CD4-positive, CD25-positive, alpha-beta regulatory T cell (primary cell): ENCODE measurements at regions not wholly inside any gene's neighbourhood (a gene's known extent, or its start where the extent isn't known, plus 50 kb on each side); places are given as distances from the start of the nearest gene placed in this dataset.

Experiments
- ATAC-seq, 2 donors: fragments of 150-1000 bp; cut with Tn5 transposase; one replicate each; pipeline ENCODE4 v1.10.0; 2021; ENCODE audit warnings: low read depth in 2 of 2, moderate number of reproducible peaks in 2 of 2, moderate library complexity in 1 of 2
- DNase-seq, 3 donors: peaks; one replicate each; pipeline versions ENCODE4 v3.0.0 to v3.0.0-alpha.2; 2012 to 2022; ENCODE audit warnings: mixed read lengths in 1 of 3
- H3K27ac ChIP-seq: one replicate; pipeline ENCODE4 v1.7.0; 2013; ENCODE audit warnings: mild to moderate bottlenecking, low read length; ENCODE audit not compliant: insufficient read depth, poor library complexity, severe bottlenecking
- H3K27me3 ChIP-seq: one replicate; pipeline ENCODE4 v1.7.0; 2013; ENCODE audit warnings: low read length; ENCODE audit not compliant: control insufficient read depth, insufficient read depth
- H3K36me3 ChIP-seq: one replicate; pipeline ENCODE4 v1.7.0; 2013; ENCODE audit warnings: mild to moderate bottlenecking, low read length, moderate library complexity; ENCODE audit not compliant: control insufficient read depth, insufficient read depth
- H3K4me1 ChIP-seq: 2 replicates; pipeline ENCODE4 v1.7.0; 2013; ENCODE audit warnings: mild to moderate bottlenecking, low read length; ENCODE audit not compliant: insufficient read depth, control insufficient read depth, poor library complexity, severe bottlenecking
- H3K4me3 ChIP-seq: one replicate; pipeline ENCODE4 v1.7.0; 2013; ENCODE audit warnings: low read depth, mild to moderate bottlenecking, low read length, moderate library complexity
- H3K9me3 ChIP-seq, 2 experiments: 1 replicate in 1 of 2; 2 replicates in 1 of 2; pipeline ENCODE4 v1.7.0; 2013; ENCODE audit warnings: low read length in 2 of 2, mild to moderate bottlenecking in 1 of 2, moderate library complexity in 1 of 2; ENCODE audit not compliant: control insufficient read depth in 2 of 2
- H3K27ac Mint-ChIP-seq, 3 donors: one replicate each; pipeline ENCODE4 v1.8.0; 2020 to 2022; ENCODE audit warnings: mild to moderate bottlenecking in 3 of 3, mixed read lengths in 3 of 3, moderate library complexity in 2 of 3
- H3K27me3 Mint-ChIP-seq: one replicate; pipeline ENCODE4 v1.8.0; 2022; ENCODE audit warnings: mild to moderate bottlenecking, mixed read lengths
- H3K36me3 Mint-ChIP-seq: one replicate; pipeline ENCODE4 v1.8.0; 2020; ENCODE audit warnings: mixed read lengths
- H3K4me1 Mint-ChIP-seq, 4 donors: one replicate each; pipeline ENCODE4 v1.8.0; 2020 to 2022; ENCODE audit warnings: mixed read lengths in 4 of 4, mild to moderate bottlenecking in 1 of 4
- H3K4me3 Mint-ChIP-seq, 4 donors: one replicate each; pipeline ENCODE4 v1.8.0; 2020 to 2022; ENCODE audit warnings: mild to moderate bottlenecking in 4 of 4, mixed read lengths in 4 of 4, moderate library complexity in 3 of 4
- H3K9me3 Mint-ChIP-seq, 7 donors: one replicate each; pipeline ENCODE4 v1.8.0; 2020 to 2022; ENCODE audit warnings: mixed read lengths in 7 of 7, mild to moderate bottlenecking in 3 of 7, moderate library complexity in 2 of 7

DNA sequence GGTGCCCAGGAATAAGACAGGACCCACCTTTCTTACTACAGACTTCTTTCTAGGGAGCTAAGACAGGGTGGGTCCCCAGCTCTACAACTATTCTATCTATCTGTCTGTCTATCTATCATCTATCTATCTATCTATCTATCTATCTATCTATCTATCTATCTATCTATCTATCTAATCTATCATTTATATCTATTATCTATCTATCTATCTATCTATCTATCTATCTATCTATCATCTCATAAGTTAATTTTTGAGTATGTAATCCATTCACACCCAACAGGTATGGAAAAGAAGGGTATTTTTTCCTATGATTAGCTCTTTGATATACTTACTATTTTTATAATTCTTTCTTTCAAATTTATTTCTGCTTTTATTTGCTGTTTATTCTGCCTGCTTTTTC, 55.9 kb downstream of the BAMBI start:
- Mint-ChIP-seq H3K27me3 (no peaks in the 10 kb centered on the region), H3K4me3 (no peak overlapping the region), H3K4me1 (peaks cover 0 to 2% (median 0%) of the 10 kb centered on the region in 4 donors), H3K36me3 (no peaks in the 10 kb centered on the region), H3K27ac (no peak overlapping the region), H3K9me3 (peaks cover 0 to 7% (median 2%) of the 10 kb centered on the region in 7 donors)
- no peak overlapping the region for H3K27ac ChIP-seq
- H3K4me3 ChIP-seq = no peak overlapping the region
- H3K27me3 ChIP-seq = peaks cover 2% of the 10 kb centered on the region
- no peak for ATAC-seq
- peaks cover 0 to 3% of the 10 kb centered on the region in 2 experiments for H3K9me3 ChIP-seq
- H3K4me1 ChIP-seq = no peaks in the 10 kb centered on the region
- no peaks in the 10 kb centered on the region for H3K36me3 ChIP-seq
- DNase-seq = no peak

GRCh38 chr10:28733647-28734046, 56.3 kb downstream of the BAMBI start:
- H3K9me3 Mint-ChIP-seq = peaks cover 0 to 7% (median 2%) of the 10 kb centered on the region in 7 donors
- H3K27ac ChIP-seq = no peak overlapping the region
- no peaks in the 10 kb centered on the region for H3K27me3 Mint-ChIP-seq
- no peaks in the 10 kb centered on the region for H3K4me1 ChIP-seq
- H3K9me3 ChIP-seq = peaks cover 0 to 3% of the 10 kb centered on the region in 2 experiments
- peaks cover 0 to 2% (median 0%) of the 10 kb centered on the region in 4 donors for H3K4me1 Mint-ChIP-seq
- H3K36me3 Mint-ChIP-seq = no peaks in the 10 kb centered on the region
- no peaks in the 10 kb centered on the region for H3K36me3 ChIP-seq
- no peak overlapping the region for H3K4me3 ChIP-seq
- H3K27me3 ChIP-seq = peaks cover 2% of the 10 kb centered on the region
- H3K27ac Mint-ChIP-seq = no peak overlapping the region
- ATAC-seq (no peak), DNase-seq (no peak)
- H3K4me3 Mint-ChIP-seq = no peak overlapping the region

GRCh38 chr10:28734938-28735759, 57.8 kb downstream of the BAMBI start:
- ATAC-seq (no peak), DNase-seq (no peak)
- Histone ChIP-seq H3K27ac (no peak overlapping the region), H3K27me3 (peaks cover 2% of the 10 kb centered on the region), H3K36me3 (no peaks in the 10 kb centered on the region), H3K4me1 (no peaks in the 10 kb centered on the region), H3K4me3 (no peak overlapping the region), H3K9me3 (peaks cover 0 to 3% of the 10 kb centered on the region in 2 experiments)
- H3K36me3 Mint-ChIP-seq = no peaks in the 10 kb centered on the region
- H3K27ac Mint-ChIP-seq = no peak overlapping the region
- no peaks in the 10 kb centered on the region for H3K27me3 Mint-ChIP-seq
- H3K4me1 Mint-ChIP-seq = peaks cover 0 to 2% (median 0%) of the 10 kb centered on the region in 4 donors
- H3K4me3 Mint-ChIP-seq = no peak overlapping the region
- H3K9me3 Mint-ChIP-seq = peaks cover 0 to 7% (median 2%) of the 10 kb centered on the region in 7 donors

- H3K27ac ChIP-seq = no peak overlapping the region
- ATAC-seq = no peak
- Mint-ChIP-seq H3K36me3 (no peaks in the 10 kb centered on the region), H3K9me3 (peaks cover 0 to 7% (median 0%) of the 10 kb centered on the region in 7 donors), H3K27ac (no peak overlapping the region), H3K4me1 (no peaks in the 10 kb centered on the region), H3K4me3 (no peak overlapping the region), H3K27me3 (no peaks in the 10 kb centered on the region)
- no peaks in the 10 kb centered on the region for H3K36me3 ChIP-seq
- no peak for DNase-seq
- no peak overlapping the region for H3K4me3 ChIP-seq
- H3K9me3 ChIP-seq = peaks cover 0 to 3% of the 10 kb centered on the region in 2 experiments
- no peaks in the 10 kb centered on the region for H3K4me1 ChIP-seq
- peaks cover 2% of the 10 kb centered on the region for H3K27me3 ChIP-seq
Measured at GRCh38 chr10:28737096-28737495, 59.8 kb downstream of the BAMBI start.

DNA sequence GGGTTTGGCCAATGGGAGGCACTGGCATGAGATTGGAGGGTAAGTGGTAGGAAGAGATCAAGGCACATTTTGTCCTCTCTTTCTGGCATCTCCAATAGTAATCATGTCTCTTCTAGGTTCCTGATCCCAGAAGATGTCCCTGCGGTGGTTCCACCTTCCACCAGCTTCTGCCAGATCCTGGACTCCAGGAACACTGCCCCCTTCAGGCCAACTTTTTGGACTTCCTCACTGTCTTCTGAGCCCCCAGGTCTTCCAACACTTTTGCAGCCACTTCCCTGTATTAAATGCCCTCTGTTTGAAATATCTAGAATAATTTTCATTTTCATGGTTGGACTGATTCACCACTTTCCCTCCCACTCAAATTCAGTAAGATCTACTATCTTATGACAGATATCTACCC, 60.9 kb downstream of the BAMBI start:
- ATAC-seq (no peak), DNase-seq (no peak)
- H3K4me1 Mint-ChIP-seq = no peaks in the 10 kb centered on the region
- H3K4me3 Mint-ChIP-seq = no peak overlapping the region
- Histone ChIP-seq H3K4me1 (no peaks in the 10 kb centered on the region), H3K9me3 (peaks cover 0 to 3% of the 10 kb centered on the region in 2 experiments), H3K27ac (no peak overlapping the region), H3K36me3 (no peaks in the 10 kb centered on the region), H3K27me3 (peaks cover 2% of the 10 kb centered on the region), H3K4me3 (no peak overlapping the region)
- H3K27me3 Mint-ChIP-seq = no peaks in the 10 kb centered on the region
- peaks cover 0 to 7% (median 0%) of the 10 kb centered on the region in 7 donors for H3K9me3 Mint-ChIP-seq
- H3K36me3 Mint-ChIP-seq = no peaks in the 10 kb centered on the region
- H3K27ac Mint-ChIP-seq = no peak overlapping the region

DNA sequence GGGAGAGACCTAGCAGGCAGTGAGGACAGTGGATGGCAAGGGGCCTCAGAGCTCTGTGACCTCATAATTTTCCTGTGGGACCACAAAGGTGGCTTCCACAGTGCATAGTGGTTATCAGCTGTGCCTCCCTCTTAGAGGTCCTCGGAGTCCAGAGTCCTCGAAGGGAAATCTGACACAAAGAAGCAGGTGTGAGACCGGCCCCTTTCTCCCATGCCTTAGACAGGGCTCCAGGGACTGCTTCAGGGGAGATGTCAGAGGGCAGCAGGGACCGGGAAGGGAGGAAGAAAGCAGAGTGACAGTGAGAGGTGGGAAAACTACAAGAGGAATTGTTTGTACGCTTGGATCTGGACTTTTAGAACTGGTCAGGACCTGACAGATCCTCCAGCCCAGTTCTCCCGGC, 66.3 kb downstream of the BAMBI start:
- peaks cover 4% of the 10 kb centered on the region for H3K27me3 Mint-ChIP-seq
- Histone ChIP-seq H3K36me3 (no peaks in the 10 kb centered on the region), H3K4me3 (no peak overlapping the region), H3K4me1 (no peaks in the 10 kb centered on the region), H3K27me3 (no peaks in the 10 kb centered on the region), H3K27ac (no peak overlapping the region), H3K9me3 (no peaks in the 10 kb centered on the region)
- no peak overlapping the region for H3K27ac Mint-ChIP-seq
- ATAC-seq (no peak), DNase-seq (no peak)
- H3K4me3 Mint-ChIP-seq = no peak overlapping the region
- no peaks in the 10 kb centered on the region for H3K36me3 Mint-ChIP-seq
- H3K4me1 Mint-ChIP-seq = no peaks in the 10 kb centered on the region
- peaks cover 0 to 7% (median 0%) of the 10 kb centered on the region in 7 donors for H3K9me3 Mint-ChIP-seq

- H3K4me3 ChIP-seq = no peak overlapping the region
- no peak overlapping the region for H3K27ac ChIP-seq
- no peak for DNase-seq
- Mint-ChIP-seq H3K4me1 (no peaks in the 10 kb centered on the region), H3K9me3 (peaks cover 0 to 7% (median 0%) of the 10 kb centered on the region in 7 donors), H3K4me3 (no peak overlapping the region), H3K27me3 (peaks cover 4% of the 10 kb centered on the region), H3K36me3 (no peaks in the 10 kb centered on the region), H3K27ac (no peak overlapping the region)
- no peaks in the 10 kb centered on the region for H3K27me3 ChIP-seq
- no peaks in the 10 kb centered on the region for H3K9me3 ChIP-seq
- no peak for ATAC-seq
- no peaks in the 10 kb centered on the region for H3K36me3 ChIP-seq
- H3K4me1 ChIP-seq = no peaks in the 10 kb centered on the region
Measured at GRCh38 chr10:28744069-28744768, 66.9 kb downstream of the BAMBI start.
